HepG2 (cell line): ENCODE measurements at regions not wholly inside any gene's neighbourhood (a gene's known extent, or its start where the extent isn't known, plus 50 kb on each side); places are given as distances from the start of the nearest gene placed in this dataset.

Experiments
- HNF4G ChIP-seq, 2 experiments: sonication (generic) in 1 of 2; formaldehyde crosslinking in 1 of 2; IDR thresholded peaks; 2 replicates each; pipeline versions ENCODE4 v1.4.0 to v1.6.1; 2011 to 2020; ENCODE audit warnings: borderline replicate concordance in 2 of 2, low read depth in 2 of 2, mild to moderate bottlenecking in 2 of 2, low read length in 1 of 2, missing genetic modification reagents in 1 of 2, moderate library complexity in 1 of 2
- PRDM10 ChIP-seq: sonication (generic); formaldehyde crosslinking; IDR thresholded peaks from 2 replicates; pipeline ENCODE4 v1.4.0; 2020; ENCODE audit warnings: low read depth, missing genetic modification reagents
- RAD51 ChIP-seq: fragments of 450-650 bp; IDR thresholded peaks from 2 replicates; pipeline ENCODE4 v1.6.1; 2016; ENCODE audit warnings: borderline replicate concordance
- RORA ChIP-seq: sonication (generic); formaldehyde crosslinking; IDR thresholded peaks from 2 replicates; pipeline ENCODE4 v1.5.0; 2020; ENCODE audit warnings: mild to moderate bottlenecking, missing genetic modification reagents, moderate library complexity
- STAT5B ChIP-seq: sonication (generic); formaldehyde crosslinking; IDR thresholded peaks from 2 replicates; pipeline ENCODE4 v1.4.0; 2020; ENCODE audit warnings: missing genetic modification reagents
- THYN1 ChIP-seq: sonication (generic); formaldehyde crosslinking; IDR thresholded peaks from 2 replicates; pipeline ENCODE4 v1.8.1; 2023; ENCODE audit warnings: low read depth, mild to moderate bottlenecking, moderate library complexity, missing genetic modification reagents, borderline replicate concordance
- ZNF180 ChIP-seq: sonication (generic); formaldehyde crosslinking; IDR thresholded peaks from 2 replicates; pipeline ENCODE4 v1.4.0; 2020; ENCODE audit warnings: low read depth, missing genetic modification reagents, borderline replicate concordance
- TF ChIP-seq, protein P1 (sequence below): sonication (generic); formaldehyde crosslinking; IDR thresholded peaks from 2 replicates; pipeline ENCODE4 v1.8.0; 2022; ENCODE audit warnings: missing genetic modification reagents, mild to moderate bottlenecking, inconsistent platforms, borderline replicate concordance

GRCh38 chr2:83282043-83282795, 1176.9 kb downstream of the SUCLG1 start (continued):
- peak; percentile 34; the same call in 1 of the 2 replicates for TF ChIP-seq HNF4G (IDR thresholded peaks at IDR 0.05; ENCODE audit: borderline replicate concordance, low read depth, low read length)
- TF ChIP-seq HNF4G (CRISPR knock-in tag; IDR thresholded peaks at IDR 0.05; ENCODE audit: borderline replicate concordance, low read depth), result no peak
- no peak for TF ChIP-seq STAT5B (CRISPR knock-in tag)
- TF ChIP-seq PRDM10 (CRISPR knock-in tag), result no peak
- TF ChIP-seq, protein P1, sequence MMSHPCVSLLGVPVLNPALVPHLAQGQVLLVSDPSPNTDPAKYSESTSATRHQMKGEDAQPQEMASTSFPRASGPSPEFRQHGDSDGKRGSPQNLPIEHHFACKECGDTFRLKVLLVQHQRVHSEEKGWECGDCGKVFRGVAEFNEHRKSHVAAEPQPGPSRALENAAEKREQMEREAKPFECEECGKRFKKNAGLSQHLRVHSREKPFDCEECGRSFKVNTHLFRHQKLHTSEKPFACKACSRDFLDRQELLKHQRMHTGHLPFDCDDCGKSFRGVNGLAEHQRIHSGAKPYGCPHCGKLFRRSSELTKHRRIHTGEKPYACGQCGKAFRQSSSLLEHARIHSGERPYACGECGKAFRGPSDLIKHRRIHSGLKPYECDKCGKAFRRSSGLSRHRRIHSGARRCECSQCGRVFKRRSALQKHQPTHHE (CRISPR knock-in tag), result no peak
- no peak for TF ChIP-seq ZNF180 (CRISPR knock-in tag)
- no peak for TF ChIP-seq THYN1 (CRISPR knock-in tag)
- TF ChIP-seq RAD51, result no peak
- TF ChIP-seq RORA, result no peak
- TF ChIP-seq, all 625 proteins: peak for 14
